ENCODE measurements at regions not wholly inside any gene's neighbourhood (a gene's known extent, or its start where the extent isn't known, plus 50 kb on each side); places are given as distances from the start of the nearest gene placed in this dataset.
"Not testable (repeated sequence)": the region's sequence is repeated elsewhere in the genome, so short reads cannot be mapped to it uniquely, and the experiment has no call there.

DNA sequence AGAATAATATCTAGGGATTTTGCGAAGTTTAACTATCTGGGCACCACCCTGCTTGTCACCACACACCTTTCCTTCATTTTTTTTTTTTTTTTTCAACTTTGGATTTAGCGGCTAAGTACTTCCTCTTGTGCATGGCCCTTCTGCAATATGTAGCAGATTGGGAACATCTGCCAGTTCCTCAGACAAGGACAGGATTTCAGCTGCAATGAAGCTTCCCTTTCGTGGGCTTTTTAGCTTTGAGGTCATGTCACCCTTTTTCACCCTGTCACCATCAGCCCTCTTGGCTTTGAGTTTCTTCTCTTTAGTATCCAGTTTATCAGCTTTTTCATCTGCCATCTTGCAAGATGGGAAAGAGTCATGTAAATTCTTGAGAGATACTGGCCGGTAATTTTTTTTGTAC is 81.6 kb upstream of the ETV1 start:
- 55% methylated on average over 4 of the region's 4 CpGs for WGBS
- no peaks in the 10 kb centered on the region for H3K4me1 ChIP-seq
- TF ChIP-seq, protein P1, sequence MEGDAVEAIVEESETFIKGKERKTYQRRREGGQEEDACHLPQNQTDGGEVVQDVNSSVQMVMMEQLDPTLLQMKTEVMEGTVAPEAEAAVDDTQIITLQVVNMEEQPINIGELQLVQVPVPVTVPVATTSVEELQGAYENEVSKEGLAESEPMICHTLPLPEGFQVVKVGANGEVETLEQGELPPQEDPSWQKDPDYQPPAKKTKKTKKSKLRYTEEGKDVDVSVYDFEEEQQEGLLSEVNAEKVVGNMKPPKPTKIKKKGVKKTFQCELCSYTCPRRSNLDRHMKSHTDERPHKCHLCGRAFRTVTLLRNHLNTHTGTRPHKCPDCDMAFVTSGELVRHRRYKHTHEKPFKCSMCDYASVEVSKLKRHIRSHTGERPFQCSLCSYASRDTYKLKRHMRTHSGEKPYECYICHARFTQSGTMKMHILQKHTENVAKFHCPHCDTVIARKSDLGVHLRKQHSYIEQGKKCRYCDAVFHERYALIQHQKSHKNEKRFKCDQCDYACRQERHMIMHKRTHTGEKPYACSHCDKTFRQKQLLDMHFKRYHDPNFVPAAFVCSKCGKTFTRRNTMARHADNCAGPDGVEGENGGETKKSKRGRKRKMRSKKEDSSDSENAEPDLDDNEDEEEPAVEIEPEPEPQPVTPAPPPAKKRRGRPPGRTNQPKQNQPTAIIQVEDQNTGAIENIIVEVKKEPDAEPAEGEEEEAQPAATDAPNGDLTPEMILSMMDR (IDR thresholded peaks at IDR 0.05), result no peak
- no peak for TF ChIP-seq EP300 (IDR thresholded peaks at IDR 0.05)
- TF ChIP-seq POLR2AphosphoS5 (IDR thresholded peaks at IDR 0.05), result no peak
- TF ChIP-seq POLR2A (IDR thresholded peaks at IDR 0.05; ENCODE audit: low read depth), result no peak
- H3K4me3 ChIP-seq, result no peak overlapping the region
- no peaks in the 10 kb centered on the region for H3K27me3 ChIP-seq
- DNase-seq (ENCODE audit: extremely low spot score), result no peak
- H3K36me3 ChIP-seq, result no peaks in the 10 kb centered on the region
- no peaks in the 10 kb centered on the region for H3K9me3 ChIP-seq
- intact Hi-C loops (cut with DNase I), result no loop called here
- H3K27ac ChIP-seq (replicated peaks in 1 of 4), result no peak overlapping the region

DNA sequence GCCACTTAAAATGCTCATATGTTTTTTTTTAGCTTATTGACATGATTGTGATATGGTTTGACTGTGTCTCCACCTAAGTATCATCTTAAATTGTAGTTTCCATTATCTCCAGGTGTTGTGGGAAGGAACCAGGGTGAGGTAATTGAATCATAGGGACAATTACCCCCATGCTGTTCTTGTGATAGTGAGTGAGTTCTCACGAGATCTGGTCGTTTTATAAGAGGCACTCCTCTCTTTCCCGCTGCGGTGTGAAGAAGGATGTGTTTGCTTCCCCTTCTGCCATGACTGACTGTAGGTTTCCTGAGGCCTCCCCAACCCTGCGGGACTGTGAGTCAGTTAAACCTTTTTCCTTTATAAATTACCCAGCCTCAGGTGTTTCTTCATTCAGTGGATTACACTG is 80.5 kb upstream of the ETV1 start:
- no peaks in the 10 kb centered on the region for H3K4me1 ChIP-seq
- WGBS, result 79% methylated on average over 5 of the region's 5 CpGs
- DNase-seq (ENCODE audit: extremely low spot score), result no peak
- no peaks in the 10 kb centered on the region for H3K27me3 ChIP-seq
- no peak for TF ChIP-seq EP300 (IDR thresholded peaks at IDR 0.05)
- TF ChIP-seq, protein P1 (IDR thresholded peaks at IDR 0.05), result no peak
- TF ChIP-seq POLR2A (IDR thresholded peaks at IDR 0.05; ENCODE audit: low read depth), result no peak
- no peak for TF ChIP-seq POLR2AphosphoS5 (IDR thresholded peaks at IDR 0.05)
- no peaks in the 10 kb centered on the region for H3K9me3 ChIP-seq
- intact Hi-C loops (cut with DNase I), result no loop called here
- H3K4me3 ChIP-seq, result no peak overlapping the region
- H3K27ac ChIP-seq (replicated peaks in 1 of 4), result no peak overlapping the region
- H3K36me3 ChIP-seq, result no peaks in the 10 kb centered on the region

DNA sequence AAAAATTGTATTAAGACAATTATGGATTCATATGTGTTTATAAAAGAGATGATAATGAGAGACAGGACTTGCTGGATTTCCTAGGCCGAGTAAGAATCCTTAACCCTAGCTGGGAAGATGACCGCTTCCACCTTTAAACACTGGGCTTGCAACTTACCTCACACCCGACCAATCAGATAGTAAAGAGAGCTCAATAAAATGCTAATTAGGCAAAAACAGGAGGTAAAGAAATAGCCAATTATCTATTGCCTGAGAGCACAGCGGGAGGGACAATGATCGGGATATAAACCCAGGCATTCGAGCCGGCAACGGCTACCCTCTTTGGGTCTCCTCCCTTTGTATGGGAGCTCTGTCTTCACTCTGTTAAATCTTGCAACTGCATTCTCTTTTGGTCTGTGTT is 77.3 kb upstream of the ETV1 start:
- H3K4me1 ChIP-seq; H3K36me3 ChIP-seq; H3K27ac ChIP-seq (replicated peaks in 1 of 4); H3K9me3 ChIP-seq; H3K27me3 ChIP-seq; DNase-seq (ENCODE audit: extremely low spot score); H3K4me3 ChIP-seq; intact Hi-C loops (cut with DNase I): not testable (repeated sequence)
- 95% methylated on average over 8 of the region's 8 CpGs for WGBS

- Histone ChIP-seq H3K4me3 (no peak overlapping the region), H3K27me3 (no peaks in the 10 kb centered on the region), H3K4me1 (no peaks in the 10 kb centered on the region), H3K27ac (replicated peaks in 1 of 4) (no peak overlapping the region), H3K36me3 (no peaks in the 10 kb centered on the region), H3K9me3 (no peaks in the 10 kb centered on the region)
- WGBS, result 76% methylated on average over 5 of the region's 5 CpGs
- TF ChIP-seq, protein P1 (IDR thresholded peaks at IDR 0.05), result no peak
- intact Hi-C loops (cut with DNase I), result no loop called here
- DNase-seq (ENCODE audit: extremely low spot score), result no peak
Observed at GRCh38 chr7:14065286-14065685, 75.8 kb upstream of the ETV1 start.

DNA sequence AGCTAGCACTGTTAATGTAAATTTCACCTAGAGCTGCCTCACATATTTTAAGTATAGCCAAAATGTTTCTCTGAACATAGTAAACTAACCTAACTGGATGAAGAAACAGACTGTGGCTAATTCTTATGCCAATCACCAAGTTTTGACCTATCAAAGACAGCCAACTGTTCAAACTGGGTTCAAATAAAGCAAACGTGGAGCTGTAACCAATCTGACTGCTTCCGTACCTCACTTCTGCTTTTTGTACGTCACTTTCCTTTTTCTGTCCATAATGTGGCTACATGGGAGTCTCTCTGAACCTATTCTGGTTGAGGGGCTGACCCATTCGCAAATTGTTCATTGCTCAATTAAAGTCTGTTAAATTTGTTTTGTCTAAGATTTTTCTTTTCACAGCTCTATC is 66.3 kb upstream of the ETV1 start:
- no peak for DNase-seq (ENCODE audit: extremely low spot score)
- Histone ChIP-seq H3K27ac (replicated peaks in 1 of 4) (no peak overlapping the region), H3K4me1 (no peaks in the 10 kb centered on the region), H3K27me3 (no peaks in the 10 kb centered on the region), H3K9me3 (no peaks in the 10 kb centered on the region), H3K4me3 (no peak overlapping the region), H3K36me3 (no peaks in the 10 kb centered on the region)
- intact Hi-C loops (cut with DNase I), result no loop called here
- TF ChIP-seq POLR2A (IDR thresholded peaks at IDR 0.05; ENCODE audit: low read depth), result no peak
- no peak for TF ChIP-seq EP300 (IDR thresholded peaks at IDR 0.05)
- TF ChIP-seq POLR2AphosphoS5 (IDR thresholded peaks at IDR 0.05), result no peak
- TF ChIP-seq, protein P1 (IDR thresholded peaks at IDR 0.05), result no peak
- WGBS, result 89% methylated on average over 4 of the region's 4 CpGs

Data from esophagus muscularis mucosa (tissue), 4 donors.